ENCODE measurements at regions not wholly inside any gene's neighbourhood (a gene's known extent, or its start where the extent isn't known, plus 50 kb on each side); places are given as distances from the start of the nearest gene placed in this dataset.

DNA sequence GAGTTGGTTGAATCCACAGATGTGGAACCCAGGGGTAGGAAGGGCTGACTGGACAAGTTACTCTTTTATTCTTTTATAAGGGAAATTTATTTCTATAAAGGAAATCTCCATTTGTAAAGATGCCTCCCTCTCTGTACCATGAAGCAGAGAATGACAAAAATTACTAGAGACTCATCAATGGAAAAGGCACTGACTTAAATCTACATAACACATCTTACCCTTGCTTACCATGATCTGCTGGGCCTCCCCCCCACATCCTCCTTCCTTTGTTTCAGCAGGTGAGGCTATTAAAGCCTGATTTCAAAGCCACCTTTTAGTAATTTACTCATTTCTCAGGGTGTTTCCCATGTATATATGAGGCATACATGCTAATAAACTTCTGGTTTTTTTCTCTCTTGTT lies 130.2 kb upstream of the HDDC2 start:
- TF ChIP-seq, protein P1, sequence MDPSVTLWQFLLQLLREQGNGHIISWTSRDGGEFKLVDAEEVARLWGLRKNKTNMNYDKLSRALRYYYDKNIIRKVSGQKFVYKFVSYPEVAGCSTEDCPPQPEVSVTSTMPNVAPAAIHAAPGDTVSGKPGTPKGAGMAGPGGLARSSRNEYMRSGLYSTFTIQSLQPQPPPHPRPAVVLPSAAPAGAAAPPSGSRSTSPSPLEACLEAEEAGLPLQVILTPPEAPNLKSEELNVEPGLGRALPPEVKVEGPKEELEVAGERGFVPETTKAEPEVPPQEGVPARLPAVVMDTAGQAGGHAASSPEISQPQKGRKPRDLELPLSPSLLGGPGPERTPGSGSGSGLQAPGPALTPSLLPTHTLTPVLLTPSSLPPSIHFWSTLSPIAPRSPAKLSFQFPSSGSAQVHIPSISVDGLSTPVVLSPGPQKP (CRISPR knock-in tag; IDR thresholded peaks at IDR 0.05), result no peak
- no peak for TF ChIP-seq MCM3 (IDR thresholded peaks at IDR 0.05)
